ENCODE measurements at regions not wholly inside any gene's neighbourhood (a gene's known extent, or its start where the extent isn't known, plus 50 kb on each side); places are given as distances from the start of the nearest gene placed in this dataset.
A peak's percentile ranks its signal among the peaks of the same experiment; 100 is the strongest.
"Not testable (repeated sequence)": the region's sequence is repeated elsewhere in the genome, so short reads cannot be mapped to it uniquely, and the experiment has no call there.

DNA sequence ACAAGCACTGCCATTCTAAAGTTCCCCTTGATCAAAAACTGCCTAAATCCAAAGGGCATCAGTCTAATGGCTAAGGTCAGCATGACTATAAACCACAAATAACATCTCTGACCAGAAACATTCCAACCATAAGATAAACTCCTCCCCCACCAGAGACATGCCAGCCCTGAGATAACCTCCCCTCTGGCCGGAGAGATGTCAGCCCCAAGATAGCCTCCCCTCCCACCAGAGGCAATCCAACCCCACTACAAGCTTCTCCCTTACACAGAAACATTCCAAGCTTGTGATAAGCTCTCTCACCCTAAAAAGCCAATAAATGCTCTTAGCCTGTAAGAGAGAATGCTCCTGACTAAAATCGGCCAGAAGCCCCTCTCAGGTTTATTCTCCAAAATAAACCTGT lies 267.0 kb upstream of the POU1F1 start:
- BruUV-seq (replicated peaks); CTCF ChIA-PET (ENCODE audit: low intra/inter-chr PET ratio); H3K79me2 ChIP-seq (ENCODE audit: control insufficient read depth, insufficient read depth, low read length); POLR2A ChIA-PET; intact Hi-C loops (cut with micrococcal nuclease); H3K9me1 ChIP-seq (ENCODE audit: control insufficient read depth, insufficient read depth, low read length); FAIRE-seq; H4K20me1 ChIP-seq (replicated peaks; ENCODE audit: control insufficient read depth, insufficient read depth, low read length); H3K4me3 ChIP-seq; H3K4me2 ChIP-seq (ENCODE audit: insufficient read depth, low read length); H2AFZ ChIP-seq (ENCODE audit: low read depth, low read length); H3K36me3 ChIP-seq (ENCODE audit: control insufficient read depth, insufficient read depth, low read length); H3K9ac ChIP-seq (ENCODE audit: insufficient read depth in 1 of 2, low read depth in 2 of 2, low read length in 2 of 2); H3K27ac ChIP-seq (ENCODE audit: extremely low read depth, low read depth, low read length); H3K27me3 ChIP-seq (ENCODE audit: control insufficient read depth in 2 of 2, insufficient read depth in 2 of 2, low read length in 2 of 2); H3K4me1 ChIP-seq (replicated peaks in 1 of 2; ENCODE audit: control insufficient read depth in 2 of 2, insufficient read depth in 2 of 2, low read length in 2 of 2); ATAC-seq; in situ Hi-C loops (cut with MboI); H3K9me3 ChIP-seq (replicated peaks; ENCODE audit: control insufficient read depth, insufficient read depth, low read depth, low read length); TF ChIP-seq TEAD4 (CRISPR knock-in tag; IDR thresholded peaks at IDR 0.05; ENCODE audit: borderline replicate concordance): not testable (repeated sequence)
- DNase-seq (ENCODE audit: extremely low read depth in 1 of 4, low spot score in 3 of 4): peak in 1 of 4 experiments; percentile 28
- 27% methylated on average over 2 of the region's 2 CpGs for WGBS (ENCODE audit: insufficient coverage, low coverage, missing lambda C conversion rate)
- 0 out of 2 replicates have a peak, but pooled peaks have one; percentile 13 for TF ChIP-seq TEAD4 (IDR thresholded peaks at IDR 0.05; ENCODE audit: low read length)
- TF ChIP-seq ARID1B (IDR thresholded peaks at IDR 0.05): peak; percentile 10; the same call in 1 of the 2 replicates
- peak; percentile 9; the same call in 1 of the 2 replicates for TF ChIP-seq NCOR1 (IDR thresholded peaks at IDR 0.05)
- peak; percentile 57 for TF ChIP-seq CBFA2T3 (IDR thresholded peaks at IDR 0.05)
- peak; percentile 34; the same call in 1 of the 2 replicates for TF ChIP-seq CBFA2T2 (conservative IDR thresholded peaks at IDR 0.05)

DNA sequence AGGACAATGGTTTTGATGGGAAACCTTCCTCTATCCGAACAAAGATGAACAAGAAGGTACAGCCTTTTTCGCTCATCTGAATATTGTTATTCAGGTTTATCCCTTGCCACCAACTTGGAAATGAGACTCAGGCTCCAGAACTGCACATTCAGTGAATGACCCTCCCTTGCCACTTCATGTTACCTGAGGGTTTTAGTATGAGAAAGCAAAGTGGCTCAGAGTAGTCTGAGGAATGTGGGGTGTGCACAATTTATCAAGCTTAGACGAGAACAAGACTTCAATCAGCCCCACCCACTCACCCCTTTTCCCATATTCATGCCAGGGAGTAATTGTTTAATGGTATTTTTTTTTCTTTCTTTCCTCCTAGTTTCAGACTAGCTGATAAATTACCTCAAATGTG lies 265.3 kb upstream of the POU1F1 start:
- in situ Hi-C loops (cut with MboI): no loop called here
- Histone ChIP-seq H3K4me2 (ENCODE audit: insufficient read depth, low read length) (no peak overlapping the region), H3K36me3 (ENCODE audit: control insufficient read depth, insufficient read depth, low read length) (no peaks in the 10 kb centered on the region), H3K4me3 (no peak overlapping the region), H3K9me1 (ENCODE audit: control insufficient read depth, insufficient read depth, low read length) (no peaks in the 10 kb centered on the region), H3K4me1 (replicated peaks in 1 of 2; ENCODE audit: control insufficient read depth in 2 of 2, insufficient read depth in 2 of 2, low read length in 2 of 2) (no peaks in the 10 kb centered on the region), H3K79me2 (ENCODE audit: control insufficient read depth, insufficient read depth, low read length) (no peaks in the 10 kb centered on the region), H4K20me1 (replicated peaks; ENCODE audit: control insufficient read depth, insufficient read depth, low read length) (no peaks in the 10 kb centered on the region), H3K9ac (ENCODE audit: insufficient read depth in 1 of 2, low read depth in 2 of 2, low read length in 2 of 2) (no peak overlapping the region), H3K9me3 (replicated peaks; ENCODE audit: control insufficient read depth, insufficient read depth, low read depth, low read length) (0 out of 2 replicates have a peak, but pooled peaks cover 3% of the 10 kb centered on the region), H3K27me3 (ENCODE audit: control insufficient read depth in 2 of 2, insufficient read depth in 2 of 2, low read length in 2 of 2) (no peaks in the 10 kb centered on the region), H2AFZ (ENCODE audit: low read depth, low read length) (no peak overlapping the region), H3K27ac (ENCODE audit: extremely low read depth, low read depth, low read length) (no peak overlapping the region)
- ChIA-PET CTCF (ENCODE audit: low intra/inter-chr PET ratio) (no interaction called here), POLR2A (no interaction called here)
- 43% methylated on average over 3 of the region's 3 CpGs for WGBS (ENCODE audit: insufficient coverage, low coverage, missing lambda C conversion rate)
- FAIRE-seq (no peak), DNase-seq (ENCODE audit: extremely low read depth in 1 of 4, low spot score in 3 of 4) (no peak), ATAC-seq (no peak)
- intact Hi-C loops (cut with micrococcal nuclease): no loop called here
- TF ChIP-seq SETDB1 (IDR thresholded peaks at IDR 0.05; ENCODE audit: low read length): no peak
- BruUV-seq (replicated peaks): no TSS peak
